A673 (cell line): ENCODE measurements at regions not wholly inside any gene's neighbourhood (a gene's known extent, or its start where the extent isn't known, plus 50 kb on each side); places are given as distances from the start of the nearest gene placed in this dataset.
"Not testable (repeated sequence)": the region's sequence is repeated elsewhere in the genome, so short reads cannot be mapped to it uniquely, and the experiment has no call there.

Experiments
- BruUV-seq: library from RNA; stranded (reverse); fragments of 400-500 nt; replicated peaks from 2 replicates; lab custom pipeline; 2021; lab: Mats Ljungman, UMichigan
- CTCF ChIA-PET: fragments of 300-600 bp; sonication (Branson Sonifier 250); formaldehyde crosslinking; loops from one replicate; lab custom pipeline; 2022; ENCODE audit warnings: antibody characterized with exemption; lab: Charles Lee
- POLR2A ChIA-PET: fragments of 300-600 bp; sonication (Branson Sonifier 250); formaldehyde crosslinking; loops from one replicate; lab custom pipeline; 2022; ENCODE audit warnings: antibody characterized with exemption; ENCODE audit not compliant: low non-redundant PET; lab: Charles Lee
- DNase-seq: peaks from one replicate; pipeline ENCODE4 v3.0.0-alpha.2; 2015; ENCODE audit warnings: low spot score
- H3K27ac ChIP-seq: fragments of 200-600 bp; sonication (generic); 2 replicates; pipeline ENCODE4 v1.5.1; 2016; ENCODE audit warnings: mixed run types, low read depth, mild to moderate bottlenecking, mixed read lengths, antibody characterized with exemption, low read length; ENCODE audit not compliant: poor library complexity, severe bottlenecking
- H3K27me3 ChIP-seq: fragments of 200-600 bp; sonication (generic); replicated peaks from 2 replicates; pipeline ENCODE4 v1.6.1; 2017; ENCODE audit warnings: mixed run types, low read depth, mild to moderate bottlenecking, mixed read lengths, antibody characterized with exemption, low read length; ENCODE audit not compliant: insufficient read depth, poor library complexity
- H3K36me3 ChIP-seq: fragments of 200-600 bp; sonication (generic); 2 replicates; pipeline ENCODE4 v1.6.1; 2016; ENCODE audit warnings: mixed run types, mild to moderate bottlenecking, mixed read lengths, antibody characterized with exemption, low read length; ENCODE audit not compliant: insufficient read depth, poor library complexity, severe bottlenecking
- H3K4me1 ChIP-seq: fragments of 200-600 bp; sonication (generic); 2 replicates; pipeline ENCODE4 v1.6.1; 2017; ENCODE audit warnings: mixed run types, mild to moderate bottlenecking, mixed read lengths, antibody characterized with exemption, low read length; ENCODE audit not compliant: insufficient read depth, poor library complexity, severe bottlenecking
- H3K4me3 ChIP-seq: fragments of 200-600 bp; sonication (generic); 2 replicates; pipeline ENCODE4 v1.5.1; 2016; ENCODE audit warnings: low read depth, mixed run types, mild to moderate bottlenecking, mixed read lengths, low read length; ENCODE audit not compliant: poor library complexity, severe bottlenecking
- H3K9me3 ChIP-seq: fragments of 200-600 bp; sonication (generic); 2 replicates; pipeline ENCODE4 v1.6.1; 2016; ENCODE audit warnings: mixed run types, low read depth, mild to moderate bottlenecking, mixed read lengths, antibody characterized with exemption, low read length; ENCODE audit not compliant: poor library complexity, severe bottlenecking
- intact Hi-C: fragments of 100-400 bp; cut with micrococcal nuclease; formaldehyde crosslinking; loops from one replicate; pipeline ENCODE4 v1.10.0; 2022; ENCODE audit not compliant: unreplicated experiment

GRCh38 chr16:29578898-29579297 is 72.7 kb upstream of the NPIPB12 start:
- H3K4me1 ChIP-seq, H3K9me3 ChIP-seq, DNase-seq, intact Hi-C loops, CTCF ChIA-PET, POLR2A ChIA-PET, H3K27ac ChIP-seq, H3K4me3 ChIP-seq, BruUV-seq, H3K27me3 ChIP-seq, H3K36me3 ChIP-seq: not testable (repeated sequence)

GRCh38 chr16:29581764-29582163 is 75.6 kb upstream of the NPIPB12 start:
- DNase-seq, H3K9me3 ChIP-seq, H3K4me1 ChIP-seq, intact Hi-C loops, POLR2A ChIA-PET, CTCF ChIA-PET, H3K4me3 ChIP-seq, H3K27me3 ChIP-seq, H3K36me3 ChIP-seq, BruUV-seq, H3K27ac ChIP-seq: not testable (repeated sequence)

- CTCF ChIA-PET, POLR2A ChIA-PET, H3K27me3 ChIP-seq, H3K4me3 ChIP-seq, BruUV-seq, H3K27ac ChIP-seq, H3K36me3 ChIP-seq, intact Hi-C loops, H3K4me1 ChIP-seq, DNase-seq, H3K9me3 ChIP-seq: not testable (repeated sequence)
Measured at GRCh38 chr16:29591919-29592318, 71.1 kb upstream of the SPN start.

- BruUV-seq, CTCF ChIA-PET, intact Hi-C loops, H3K27me3 ChIP-seq, H3K9me3 ChIP-seq, H3K36me3 ChIP-seq, H3K4me1 ChIP-seq: not testable (repeated sequence)
- Histone ChIP-seq H3K4me3 (peak overlapping the region; percentile 64), H3K27ac (peak overlapping the region; percentile 77)
- POLR2A ChIA-PET = interaction anchor here (0.7 kb wide), 1 partner anchor 53 kb away, joined by 6 read pairs; no protein-coding TSS in a partner anchor
- DNase-seq = peak; percentile 28
Measured at GRCh38 chr16:29594269-29594925, 68.7 kb upstream of the SPN start.

- POLR2A ChIA-PET = interaction anchor here (0.7 kb wide), 1 partner anchor 53 kb away, joined by 6 read pairs; no protein-coding TSS in a partner anchor
- BruUV-seq, H3K36me3 ChIP-seq, H3K4me1 ChIP-seq, intact Hi-C loops, H3K9me3 ChIP-seq, CTCF ChIA-PET, H3K27me3 ChIP-seq: not testable (repeated sequence)
- DNase-seq = peak; percentile 86
- peak overlapping the region; percentile 77 for H3K27ac ChIP-seq
- peak overlapping the region; percentile 64 for H3K4me3 ChIP-seq
Measured at GRCh38 chr16:29594926-29595838, 67.9 kb upstream of the SPN start.

- H3K4me3 ChIP-seq, H3K27ac ChIP-seq, BruUV-seq, DNase-seq, H3K27me3 ChIP-seq, POLR2A ChIA-PET, H3K9me3 ChIP-seq, H3K4me1 ChIP-seq, intact Hi-C loops, H3K36me3 ChIP-seq: not testable (repeated sequence)
- CTCF ChIA-PET = interaction anchor here (0.6 kb wide), 1 partner anchor 835 kb away, joined by 14 read pairs; no protein-coding TSS in a partner anchor
Measured at GRCh38 chr16:29597030-29597429, 66.0 kb upstream of the SPN start.

- H3K4me3 ChIP-seq, DNase-seq, H3K27me3 ChIP-seq, H3K9me3 ChIP-seq, intact Hi-C loops, H3K4me1 ChIP-seq, H3K27ac ChIP-seq, POLR2A ChIA-PET, H3K36me3 ChIP-seq, CTCF ChIA-PET, BruUV-seq: not testable (repeated sequence)
Measured at GRCh38 chr16:29600111-29601000, 62.7 kb upstream of the SPN start.
